ENCODE measurements at regions not wholly inside any gene's neighbourhood (a gene's known extent, or its start where the extent isn't known, plus 50 kb on each side); places are given as distances from the start of the nearest gene placed in this dataset.

DNA sequence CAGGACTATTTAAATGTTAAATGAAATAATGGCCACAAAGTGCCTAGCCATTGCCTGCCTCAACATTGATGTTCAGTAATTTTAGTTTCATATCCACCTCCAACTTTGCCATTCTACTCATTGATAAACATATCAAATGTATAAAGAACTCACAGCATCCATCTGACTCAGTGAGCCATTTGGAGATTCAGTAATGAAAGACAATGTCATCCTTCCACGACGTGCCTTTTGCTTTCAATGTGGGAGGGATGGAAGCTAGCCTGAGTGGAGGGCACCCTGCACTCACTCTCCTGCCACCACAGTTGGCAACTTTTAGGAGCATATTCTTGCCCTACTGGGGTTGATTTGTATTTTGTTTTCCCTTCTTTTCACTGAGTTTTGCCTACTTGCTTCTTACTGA, 151.5 kb downstream of the GLUL start:
- TF ChIP-seq, protein P1, sequence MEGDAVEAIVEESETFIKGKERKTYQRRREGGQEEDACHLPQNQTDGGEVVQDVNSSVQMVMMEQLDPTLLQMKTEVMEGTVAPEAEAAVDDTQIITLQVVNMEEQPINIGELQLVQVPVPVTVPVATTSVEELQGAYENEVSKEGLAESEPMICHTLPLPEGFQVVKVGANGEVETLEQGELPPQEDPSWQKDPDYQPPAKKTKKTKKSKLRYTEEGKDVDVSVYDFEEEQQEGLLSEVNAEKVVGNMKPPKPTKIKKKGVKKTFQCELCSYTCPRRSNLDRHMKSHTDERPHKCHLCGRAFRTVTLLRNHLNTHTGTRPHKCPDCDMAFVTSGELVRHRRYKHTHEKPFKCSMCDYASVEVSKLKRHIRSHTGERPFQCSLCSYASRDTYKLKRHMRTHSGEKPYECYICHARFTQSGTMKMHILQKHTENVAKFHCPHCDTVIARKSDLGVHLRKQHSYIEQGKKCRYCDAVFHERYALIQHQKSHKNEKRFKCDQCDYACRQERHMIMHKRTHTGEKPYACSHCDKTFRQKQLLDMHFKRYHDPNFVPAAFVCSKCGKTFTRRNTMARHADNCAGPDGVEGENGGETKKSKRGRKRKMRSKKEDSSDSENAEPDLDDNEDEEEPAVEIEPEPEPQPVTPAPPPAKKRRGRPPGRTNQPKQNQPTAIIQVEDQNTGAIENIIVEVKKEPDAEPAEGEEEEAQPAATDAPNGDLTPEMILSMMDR (optimal IDR thresholded peaks at IDR 0.05 in 1 of 3, IDR thresholded peaks at IDR 0.05 in 1 of 3, conservative IDR thresholded peaks at IDR 0.05 in 1 of 3; ENCODE audit: extremely low read depth in 1 of 3, insufficient read depth in 2 of 3, low read length in 3 of 3), result no peak
- TF ChIP-seq EZH2 (IDR thresholded peaks at IDR 0.05; ENCODE audit: low read length), result no peak

Measured in keratinocyte (primary cell).